GM12878 (cell line): ENCODE measurements at regions not wholly inside any gene's neighbourhood (a gene's known extent, or its start where the extent isn't known, plus 50 kb on each side); places are given as distances from the start of the nearest gene placed in this dataset.

ENCODE experiments used
- ATAC-seq: fragments of 200-7000 bp; cut with Tn5 transposase; 3 replicates; pipeline ENCODE4 v1.9.1; 2020; ENCODE audit warnings: mild to moderate bottlenecking, moderate library complexity
- BruUV-seq: library from RNA; stranded (reverse); fragments of 400-500 nt; replicated peaks from 2 replicates; lab custom pipeline; 2021; lab: Mats Ljungman, UMichigan
- CTCF ChIA-PET: fragments of 300-600 bp; sonication (Branson Sonifier 250); formaldehyde crosslinking; extraction: SDS; loops from one replicate; lab custom pipeline; 2021; ENCODE audit warnings: inconsistent platforms; lab: Yijun Ruan, JAX
- POLR2A ChIA-PET: fragments of 350-600 bp; formaldehyde crosslinking; extraction: SDS; loops from one replicate; lab custom pipeline; 2021; ENCODE audit warnings: inconsistent platforms; lab: Charles Lee
- RAD21 ChIA-PET: fragments of 300-600 bp; sonication (Branson Sonifier 250); formaldehyde crosslinking; loops from one replicate; lab custom pipeline; 2023; ENCODE audit warnings: antibody characterized with exemption; ENCODE audit not compliant: unreplicated experiment; lab: Charles Lee
- SMC1A ChIA-PET: fragments of 300-600 bp; sonication (Branson Sonifier 250); formaldehyde crosslinking; loops from one replicate; lab custom pipeline; 2023; ENCODE audit not compliant: unreplicated experiment, uncharacterized antibody; lab: Charles Lee
- DNase-seq: peaks from one replicate; pipeline ENCODE4 v3.0.0-alpha.2; 2011; ENCODE audit warnings: low read depth, low spot score
- FAIRE-seq: peaks from 3 replicates; lab custom pipeline; 2011; peaks lifted over from hg19 to GRCh38; lab: Jason Lieb, UNC
- H2AFZ ChIP-seq: 2 replicates; pipeline ENCODE4 v1.6.0; 2011; ENCODE audit warnings: low read depth, low read length, control low read depth; ENCODE audit not compliant: control insufficient read depth
- H3K27ac ChIP-seq: 2 replicates; pipeline ENCODE4 v1.5.1; 2011; ENCODE audit warnings: control low read depth; ENCODE audit not compliant: control insufficient read depth, insufficient read depth
- H3K27me3 ChIP-seq, 2 experiments: replicated peaks in 1 of 2; 2 replicates each; pipeline versions ENCODE4 v1.6.0 to v1.6.1; 2011; ENCODE audit warnings: low read length in 1 of 2; ENCODE audit not compliant: control insufficient read depth in 2 of 2, insufficient read depth in 2 of 2
- H3K36me3 ChIP-seq, 2 experiments: 2 replicates each; pipeline ENCODE4 v1.5.1; 2011; ENCODE audit warnings: low read length in 1 of 2; ENCODE audit not compliant: control insufficient read depth in 2 of 2, insufficient read depth in 2 of 2
- H3K4me1 ChIP-seq: 2 replicates; pipeline ENCODE4 v1.6.1; 2011; ENCODE audit warnings: mild to moderate bottlenecking, low read length, moderate library complexity, mixed read lengths; ENCODE audit not compliant: control insufficient read depth, insufficient read depth
- H3K4me2 ChIP-seq: 2 replicates; pipeline ENCODE4 v1.6.0; 2011; ENCODE audit warnings: control low read depth; ENCODE audit not compliant: control insufficient read depth, insufficient read depth
- H3K4me3 ChIP-seq: fragments of 200-600 bp; sonication (generic); 2 replicates; pipeline ENCODE4 v1.5.1; 2016
- H3K79me2 ChIP-seq: 2 replicates; pipeline ENCODE4 v1.6.0; 2011; ENCODE audit warnings: low read length; ENCODE audit not compliant: control insufficient read depth, insufficient read depth
- H3K9ac ChIP-seq: 2 replicates; pipeline ENCODE4 v1.8.0; 2011; ENCODE audit warnings: low read length, control low read depth, mixed read lengths; ENCODE audit not compliant: control insufficient read depth, insufficient read depth
- H3K9me3 ChIP-seq: replicated peaks from 3 replicates; pipeline ENCODE4 v1.5.1; 2011; ENCODE audit warnings: mild to moderate bottlenecking, low read length; ENCODE audit not compliant: control insufficient read depth, insufficient read depth
- H4K20me1 ChIP-seq: 2 replicates; pipeline ENCODE4 v1.6.0; 2011; ENCODE audit not compliant: control insufficient read depth, insufficient read depth
- BMI1 ChIP-seq: fragments of 450-650 bp; IDR thresholded peaks from 2 replicates; pipeline ENCODE4 v1.6.1; 2016; ENCODE audit warnings: mild to moderate bottlenecking, moderate library complexity, borderline replicate concordance
- HCFC1 ChIP-seq: fragments of 150-350 bp; IDR thresholded peaks from 2 replicates; pipeline ENCODE4 v1.6.1; 2014; ENCODE audit warnings: low read length
- HDGF ChIP-seq: fragments of 450-650 bp; IDR thresholded peaks from 2 replicates; pipeline ENCODE4 v1.6.1; 2016; ENCODE audit warnings: antibody characterized with exemption
- HSF1 ChIP-seq: fragments of 150-350 bp; IDR thresholded peaks from 2 replicates; pipeline ENCODE4 v1.6.1; 2014; ENCODE audit warnings: mild to moderate bottlenecking, low read depth, low read length
- NKRF ChIP-seq: fragments of 450-650 bp; conservative IDR thresholded peaks from 2 replicates; pipeline ENCODE4 v1.6.1; 2017; ENCODE audit warnings: mild to moderate bottlenecking, moderate library complexity
- POLR2AphosphoS2 ChIP-seq: IDR thresholded peaks from 2 replicates; pipeline ENCODE4 v1.6.1; 2011; ENCODE audit warnings: low read depth, mild to moderate bottlenecking, low read length, improper control_type of control experiment, moderate library complexity
- ZSCAN29 ChIP-seq: fragments of 450-650 bp; IDR thresholded peaks from 2 replicates; pipeline ENCODE4 v1.6.1; 2017; ENCODE audit warnings: mild to moderate bottlenecking, moderate library complexity
- WGBS: methylation state at CpG from one replicate; pipeline ENCODE4 v1.1.6; 2016; ENCODE audit warnings: low lambda C conversion rate; ENCODE audit not compliant: insufficient replicate concordance, insufficient coverage; ENCODE audit errors: missing lambda C conversion rate; 5-methylcytosine and 5-hydroxymethylcytosine counted together
- in situ Hi-C: fragments of 300-500 bp; cut with MboI; formaldehyde crosslinking; loops from 9 replicates; pipeline ENCODE4 v1.14.3; 2018; ENCODE audit warnings: mixed read lengths
- intact Hi-C: fragments of 100-400 bp; cut with micrococcal nuclease; formaldehyde crosslinking; loops from one replicate; pipeline ENCODE4 v1.14.2; 2022; ENCODE audit not compliant: unreplicated experiment

- ATAC-seq, result no peak
- in situ Hi-C loops, result no loop called here
- RAD21 ChIA-PET, result no interaction called here
Measured at GRCh38 chr5:2683720-2684119, 67.8 kb downstream of the IRX2 start.

More at GRCh38 chr5:2683720-2684119, 67.8 kb downstream of the IRX2 start:
- Histone ChIP-seq H3K79me2 (no peaks in the 10 kb centered on the region), H3K27ac (no peak overlapping the region), H3K36me3 (no peaks in the 10 kb centered on the region), H2AFZ (no peak overlapping the region), H3K9me3 (no peaks in the 10 kb centered on the region; the same call in 2 of the 3 replicates), H4K20me1 (no peaks in the 10 kb centered on the region), H3K4me1 (no peaks in the 10 kb centered on the region), H3K4me2 (no peak overlapping the region), H3K4me3 (no peak overlapping the region), H3K27me3 (no peaks in the 10 kb centered on the region), H3K9ac (no peak overlapping the region)
- FAIRE-seq (no peak), DNase-seq (no peak)
- BruUV-seq, result no TSS peak
- TF ChIP-seq NKRF (no peak), BMI1 (no peak), HCFC1 (no peak), ZSCAN29 (no peak), POLR2AphosphoS2 (no peak), HSF1 (no peak), HDGF (no peak)
- intact Hi-C loops, result no loop called here
- POLR2A ChIA-PET, result no interaction called here
- WGBS, result 41% methylated on average over 10 of the region's 14 CpGs
- CTCF ChIA-PET, result no interaction called here
- SMC1A ChIA-PET, result no interaction called here
